WTC11 (cell line): ENCODE measurements at regions not wholly inside any gene's neighbourhood (a gene's known extent, or its start where the extent isn't known, plus 50 kb on each side); places are given as distances from the start of the nearest gene placed in this dataset.

Experiments used
- FOXP1 ChIP-seq: sonication (generic); formaldehyde crosslinking; IDR thresholded peaks from 2 replicates; pipeline ENCODE4 v1.8.0; 2022; ENCODE audit warnings: missing genetic modification reagents, mild to moderate bottlenecking, moderate library complexity, borderline replicate concordance
- GTF2I ChIP-seq: fragments of 250-450 bp; sonication (Bioruptor Pico); conservative IDR thresholded peaks from 2 replicates; pipeline ENCODE4 v1.4.0; 2021; ENCODE audit warnings: mild to moderate bottlenecking
- MYBL2 ChIP-seq: sonication (generic); formaldehyde crosslinking; IDR thresholded peaks from 2 replicates; pipeline ENCODE4 v1.8.1; 2023; ENCODE audit warnings: mild to moderate bottlenecking, moderate library complexity, missing genetic modification reagents
- NR2C2 ChIP-seq: sonication (generic); formaldehyde crosslinking; IDR thresholded peaks from 2 replicates; pipeline ENCODE4 v1.8.0; 2022; ENCODE audit warnings: mild to moderate bottlenecking, missing genetic modification reagents
- TEAD1 ChIP-seq: sonication (generic); formaldehyde crosslinking; IDR thresholded peaks from 2 replicates; pipeline ENCODE4 v1.8.0; 2022; ENCODE audit warnings: mild to moderate bottlenecking, missing genetic modification reagents
- TP53 ChIP-seq: sonication (generic); formaldehyde crosslinking; IDR thresholded peaks from 2 replicates; pipeline ENCODE4 v1.8.1; 2023; ENCODE audit warnings: mild to moderate bottlenecking, missing genetic modification reagents
- TF ChIP-seq, protein P1 (sequence below): fragments of 200-600 bp; IDR thresholded peaks from 2 replicates; pipeline ENCODE4 v1.8.0; 2022; ENCODE audit warnings: antibody characterized with exemption
- TF ChIP-seq, protein P2 (sequence below): sonication (generic); formaldehyde crosslinking; IDR thresholded peaks from 2 replicates; pipeline ENCODE4 v1.8.0; 2022; ENCODE audit warnings: mild to moderate bottlenecking, missing genetic modification reagents
- TF ChIP-seq, protein P3 (sequence below): sonication (generic); formaldehyde crosslinking; IDR thresholded peaks from 2 replicates; pipeline ENCODE4 v1.8.0; 2022; ENCODE audit warnings: mild to moderate bottlenecking, missing genetic modification reagents
- TF ChIP-seq, protein P4 (sequence below): sonication (generic); formaldehyde crosslinking; IDR thresholded peaks from 2 replicates; pipeline ENCODE4 v1.8.1; 2022; ENCODE audit warnings: low read depth, mild to moderate bottlenecking, moderate library complexity, missing genetic modification reagents, borderline replicate concordance
- TF ChIP-seq, protein P5 (sequence below): sonication (generic); formaldehyde crosslinking; IDR thresholded peaks from 2 replicates; pipeline ENCODE4 v1.8.0; 2022; ENCODE audit warnings: mild to moderate bottlenecking, missing genetic modification reagents
- TF ChIP-seq, protein P6 (sequence below): sonication (generic); formaldehyde crosslinking; IDR thresholded peaks from 2 replicates; pipeline ENCODE4 v1.8.1; 2023; ENCODE audit warnings: mild to moderate bottlenecking, missing genetic modification reagents, moderate library complexity
- TF ChIP-seq, protein P7 (sequence below): sonication (generic); formaldehyde crosslinking; conservative IDR thresholded peaks from 2 replicates; pipeline ENCODE4 v1.8.1; 2022; ENCODE audit warnings: mild to moderate bottlenecking, missing genetic modification reagents

DNA sequence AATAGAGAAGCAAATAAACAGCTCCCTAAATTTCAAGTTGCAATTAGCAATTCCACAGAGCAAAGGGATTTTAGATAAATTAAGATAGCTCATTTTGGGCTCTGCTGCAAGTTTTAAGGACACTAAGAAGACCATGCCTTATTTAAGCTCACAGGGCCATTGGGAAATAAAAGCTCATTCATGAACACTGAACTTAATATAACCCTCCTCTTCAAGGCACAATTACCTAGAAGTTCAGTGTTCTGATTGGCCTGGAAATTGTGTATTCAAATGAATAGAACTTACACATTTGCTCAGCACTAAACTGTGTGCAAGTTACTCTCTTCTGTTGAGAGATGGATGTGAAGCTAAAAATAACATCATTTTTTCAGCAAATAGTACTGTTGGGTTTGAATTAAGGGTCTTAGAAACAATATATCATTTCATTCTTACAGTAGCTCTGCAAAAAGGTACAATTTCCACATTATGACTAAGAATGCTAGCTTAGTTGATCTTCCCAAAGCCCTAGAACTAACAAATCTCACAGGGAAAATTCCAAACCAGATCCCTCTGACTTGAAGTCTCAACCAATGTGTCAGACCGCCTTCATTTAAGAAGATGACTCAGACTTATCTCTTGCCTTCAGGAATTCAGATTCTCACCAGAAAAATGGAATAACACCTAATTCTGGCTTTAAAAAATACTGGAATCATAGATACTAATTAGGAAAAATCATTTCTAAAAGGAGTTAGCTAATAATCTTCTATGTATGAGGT is 87.4 kb upstream of the LRRC55 start:
- TF ChIP-seq, protein P1, sequence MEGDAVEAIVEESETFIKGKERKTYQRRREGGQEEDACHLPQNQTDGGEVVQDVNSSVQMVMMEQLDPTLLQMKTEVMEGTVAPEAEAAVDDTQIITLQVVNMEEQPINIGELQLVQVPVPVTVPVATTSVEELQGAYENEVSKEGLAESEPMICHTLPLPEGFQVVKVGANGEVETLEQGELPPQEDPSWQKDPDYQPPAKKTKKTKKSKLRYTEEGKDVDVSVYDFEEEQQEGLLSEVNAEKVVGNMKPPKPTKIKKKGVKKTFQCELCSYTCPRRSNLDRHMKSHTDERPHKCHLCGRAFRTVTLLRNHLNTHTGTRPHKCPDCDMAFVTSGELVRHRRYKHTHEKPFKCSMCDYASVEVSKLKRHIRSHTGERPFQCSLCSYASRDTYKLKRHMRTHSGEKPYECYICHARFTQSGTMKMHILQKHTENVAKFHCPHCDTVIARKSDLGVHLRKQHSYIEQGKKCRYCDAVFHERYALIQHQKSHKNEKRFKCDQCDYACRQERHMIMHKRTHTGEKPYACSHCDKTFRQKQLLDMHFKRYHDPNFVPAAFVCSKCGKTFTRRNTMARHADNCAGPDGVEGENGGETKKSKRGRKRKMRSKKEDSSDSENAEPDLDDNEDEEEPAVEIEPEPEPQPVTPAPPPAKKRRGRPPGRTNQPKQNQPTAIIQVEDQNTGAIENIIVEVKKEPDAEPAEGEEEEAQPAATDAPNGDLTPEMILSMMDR: no peak
- TF ChIP-seq, protein P2, sequence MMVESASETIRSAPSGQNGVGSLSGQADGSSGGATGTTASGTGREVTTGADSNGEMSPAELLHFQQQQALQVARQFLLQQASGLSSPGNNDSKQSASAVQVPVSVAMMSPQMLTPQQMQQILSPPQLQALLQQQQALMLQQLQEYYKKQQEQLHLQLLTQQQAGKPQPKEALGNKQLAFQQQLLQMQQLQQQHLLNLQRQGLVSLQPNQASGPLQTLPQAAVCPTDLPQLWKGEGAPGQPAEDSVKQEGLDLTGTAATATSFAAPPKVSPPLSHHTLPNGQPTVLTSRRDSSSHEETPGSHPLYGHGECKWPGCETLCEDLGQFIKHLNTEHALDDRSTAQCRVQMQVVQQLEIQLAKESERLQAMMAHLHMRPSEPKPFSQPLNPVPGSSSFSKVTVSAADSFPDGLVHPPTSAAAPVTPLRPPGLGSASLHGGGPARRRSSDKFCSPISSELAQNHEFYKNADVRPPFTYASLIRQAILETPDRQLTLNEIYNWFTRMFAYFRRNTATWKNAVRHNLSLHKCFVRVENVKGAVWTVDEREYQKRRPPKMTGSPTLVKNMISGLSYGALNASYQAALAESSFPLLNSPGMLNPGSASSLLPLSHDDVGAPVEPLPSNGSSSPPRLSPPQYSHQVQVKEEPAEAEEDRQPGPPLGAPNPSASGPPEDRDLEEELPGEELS (CRISPR knock-in tag): no peak
- TF ChIP-seq NR2C2 (no peak), TP53 (CRISPR knock-in tag) (no peak), GTF2I (no peak), MYBL2 (CRISPR knock-in tag) (no peak), TEAD1 (CRISPR knock-in tag) (no peak), FOXP1 (CRISPR knock-in tag) (no peak)
- TF ChIP-seq, protein P3, sequence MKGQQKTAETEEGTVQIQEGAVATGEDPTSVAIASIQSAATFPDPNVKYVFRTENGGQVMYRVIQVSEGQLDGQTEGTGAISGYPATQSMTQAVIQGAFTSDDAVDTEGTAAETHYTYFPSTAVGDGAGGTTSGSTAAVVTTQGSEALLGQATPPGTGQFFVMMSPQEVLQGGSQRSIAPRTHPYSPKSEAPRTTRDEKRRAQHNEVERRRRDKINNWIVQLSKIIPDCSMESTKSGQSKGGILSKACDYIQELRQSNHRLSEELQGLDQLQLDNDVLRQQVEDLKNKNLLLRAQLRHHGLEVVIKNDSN (CRISPR knock-in tag): no peak
- TF ChIP-seq, protein P4, sequence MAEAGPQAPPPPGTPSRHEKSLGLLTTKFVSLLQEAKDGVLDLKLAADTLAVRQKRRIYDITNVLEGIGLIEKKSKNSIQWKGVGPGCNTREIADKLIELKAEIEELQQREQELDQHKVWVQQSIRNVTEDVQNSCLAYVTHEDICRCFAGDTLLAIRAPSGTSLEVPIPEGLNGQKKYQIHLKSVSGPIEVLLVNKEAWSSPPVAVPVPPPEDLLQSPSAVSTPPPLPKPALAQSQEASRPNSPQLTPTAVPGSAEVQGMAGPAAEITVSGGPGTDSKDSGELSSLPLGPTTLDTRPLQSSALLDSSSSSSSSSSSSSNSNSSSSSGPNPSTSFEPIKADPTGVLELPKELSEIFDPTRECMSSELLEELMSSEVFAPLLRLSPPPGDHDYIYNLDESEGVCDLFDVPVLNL (CRISPR knock-in tag): no peak
- TF ChIP-seq, protein P5, sequence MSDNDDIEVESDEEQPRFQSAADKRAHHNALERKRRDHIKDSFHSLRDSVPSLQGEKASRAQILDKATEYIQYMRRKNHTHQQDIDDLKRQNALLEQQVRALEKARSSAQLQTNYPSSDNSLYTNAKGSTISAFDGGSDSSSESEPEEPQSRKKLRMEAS (CRISPR knock-in tag): no peak
- TF ChIP-seq, protein P6, sequence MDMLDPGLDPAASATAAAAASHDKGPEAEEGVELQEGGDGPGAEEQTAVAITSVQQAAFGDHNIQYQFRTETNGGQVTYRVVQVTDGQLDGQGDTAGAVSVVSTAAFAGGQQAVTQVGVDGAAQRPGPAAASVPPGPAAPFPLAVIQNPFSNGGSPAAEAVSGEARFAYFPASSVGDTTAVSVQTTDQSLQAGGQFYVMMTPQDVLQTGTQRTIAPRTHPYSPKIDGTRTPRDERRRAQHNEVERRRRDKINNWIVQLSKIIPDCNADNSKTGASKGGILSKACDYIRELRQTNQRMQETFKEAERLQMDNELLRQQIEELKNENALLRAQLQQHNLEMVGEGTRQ (CRISPR knock-in tag): no peak
- TF ChIP-seq, protein P7, sequence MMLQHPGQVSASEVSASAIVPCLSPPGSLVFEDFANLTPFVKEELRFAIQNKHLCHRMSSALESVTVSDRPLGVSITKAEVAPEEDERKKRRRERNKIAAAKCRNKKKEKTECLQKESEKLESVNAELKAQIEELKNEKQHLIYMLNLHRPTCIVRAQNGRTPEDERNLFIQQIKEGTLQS (CRISPR knock-in tag): no peak
